ENCODE measurements at regions not wholly inside any gene's neighbourhood (a gene's known extent, or its start where the extent isn't known, plus 50 kb on each side); places are given as distances from the start of the nearest gene placed in this dataset.
"Not testable (repeated sequence)": the region's sequence is repeated elsewhere in the genome, so short reads cannot be mapped to it uniquely, and the experiment has no call there.

DNA sequence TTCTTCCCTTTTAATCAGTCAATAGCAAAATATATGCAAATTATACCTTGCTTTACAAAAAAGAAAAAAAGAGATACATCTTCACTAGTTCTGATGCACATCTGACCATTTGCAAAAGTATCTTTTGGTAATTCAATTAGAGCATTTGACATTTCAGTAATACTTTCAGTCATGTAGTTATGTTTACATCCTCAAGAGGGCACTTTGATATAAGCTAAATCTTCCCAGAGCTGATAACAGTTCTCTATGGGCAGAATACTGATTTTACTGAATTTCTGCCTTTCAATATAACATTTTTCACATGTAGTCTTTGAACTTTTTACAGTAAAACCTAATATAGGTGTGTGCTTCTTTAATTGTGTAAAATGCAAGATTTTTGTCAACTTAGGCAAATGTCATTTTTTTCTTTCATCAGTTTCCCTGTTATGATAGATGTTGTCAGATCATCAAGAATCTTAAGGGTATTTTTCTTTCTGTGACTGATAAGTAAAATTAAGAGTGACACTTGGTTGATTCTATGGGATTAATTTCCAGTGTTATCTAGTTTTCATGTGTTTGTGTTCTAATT is 703.5 kb upstream of the SEMA3D start:
- no peak for DNase-seq (ENCODE audit: low read depth)

DNA sequence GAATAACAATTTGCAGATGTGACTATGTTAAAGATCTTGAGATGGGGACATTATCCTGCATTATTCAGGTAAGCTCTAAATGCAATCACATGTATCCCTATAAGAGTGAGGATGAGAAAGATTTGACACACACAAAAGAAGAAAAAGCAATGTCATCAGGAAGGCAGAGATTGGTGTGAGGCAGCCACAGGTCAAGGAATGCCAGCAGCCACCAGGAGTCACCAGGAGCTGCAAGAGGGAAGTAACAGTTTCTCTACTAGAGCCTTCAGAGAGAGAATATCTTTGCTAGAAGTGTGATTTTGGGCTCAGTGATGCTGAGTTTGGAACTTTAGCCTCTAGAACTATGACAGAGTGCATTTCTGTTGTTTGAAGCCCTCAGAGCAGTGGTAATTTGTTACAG is 700.3 kb upstream of the SEMA3D start:
- no peak for DNase-seq (ENCODE audit: low read depth)

DNA sequence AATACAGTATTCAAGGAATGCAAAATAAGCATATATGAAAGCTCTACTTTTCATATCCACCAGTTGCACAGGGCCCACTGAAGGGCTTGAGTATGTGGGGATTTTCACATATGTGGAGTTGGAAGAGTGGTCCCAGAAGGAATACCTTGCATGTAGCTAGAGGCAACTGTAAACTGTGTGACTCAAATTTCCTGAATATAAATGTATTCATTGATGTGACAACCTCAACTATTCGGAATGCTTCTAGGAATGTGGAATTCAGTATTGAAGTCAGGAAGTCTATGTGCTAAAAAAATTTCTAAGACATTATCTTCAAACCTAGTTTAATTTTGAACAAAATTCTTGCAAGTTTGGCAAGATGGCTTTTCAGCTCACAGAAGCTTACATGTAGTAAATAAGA is 695.5 kb upstream of the SEMA3D start:
- DNase-seq (ENCODE audit: low read depth): no peak

DNA sequence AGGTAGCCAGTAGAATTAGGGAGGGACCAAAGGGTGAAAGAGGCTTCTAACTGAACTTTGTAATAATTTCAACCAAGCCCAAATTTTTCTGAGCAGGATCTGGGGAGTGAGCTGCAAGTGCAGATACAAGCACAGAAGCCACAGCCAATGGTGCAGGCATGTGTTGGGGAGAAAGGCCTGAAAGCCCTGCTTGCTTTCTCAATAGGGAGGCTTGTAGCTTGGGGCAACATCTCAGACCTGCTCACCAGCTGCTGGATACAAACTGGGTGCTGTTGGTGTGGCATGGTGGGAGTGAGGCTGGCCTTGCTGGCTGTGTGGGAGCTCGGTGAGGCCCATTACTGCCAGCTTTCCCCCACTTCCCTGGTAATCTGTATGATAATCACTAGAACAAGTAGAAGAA is 688.5 kb upstream of the SEMA3D start:
- no peak for DNase-seq (ENCODE audit: low read depth)

DNA sequence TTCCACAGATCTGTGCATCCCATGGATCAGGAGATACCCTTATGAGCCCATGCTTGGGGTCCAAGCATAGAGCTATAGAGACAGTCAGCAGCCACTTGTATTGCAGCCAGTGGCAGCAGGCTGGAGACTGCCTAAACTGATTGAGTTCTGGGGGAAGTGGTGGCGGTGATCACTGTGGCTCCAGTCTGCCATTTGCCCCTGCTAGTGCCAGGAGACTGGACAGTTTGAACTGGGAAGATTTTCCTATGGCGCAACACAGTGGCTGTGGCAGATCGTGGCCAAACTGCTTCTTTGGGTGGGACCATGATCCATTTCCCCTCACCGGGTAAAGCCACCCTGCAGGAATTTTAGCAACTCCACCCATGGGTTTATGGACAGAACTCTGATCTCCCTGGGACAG is 679.7 kb upstream of the SEMA3D start:
- no peak for DNase-seq (ENCODE audit: low read depth)

DNA sequence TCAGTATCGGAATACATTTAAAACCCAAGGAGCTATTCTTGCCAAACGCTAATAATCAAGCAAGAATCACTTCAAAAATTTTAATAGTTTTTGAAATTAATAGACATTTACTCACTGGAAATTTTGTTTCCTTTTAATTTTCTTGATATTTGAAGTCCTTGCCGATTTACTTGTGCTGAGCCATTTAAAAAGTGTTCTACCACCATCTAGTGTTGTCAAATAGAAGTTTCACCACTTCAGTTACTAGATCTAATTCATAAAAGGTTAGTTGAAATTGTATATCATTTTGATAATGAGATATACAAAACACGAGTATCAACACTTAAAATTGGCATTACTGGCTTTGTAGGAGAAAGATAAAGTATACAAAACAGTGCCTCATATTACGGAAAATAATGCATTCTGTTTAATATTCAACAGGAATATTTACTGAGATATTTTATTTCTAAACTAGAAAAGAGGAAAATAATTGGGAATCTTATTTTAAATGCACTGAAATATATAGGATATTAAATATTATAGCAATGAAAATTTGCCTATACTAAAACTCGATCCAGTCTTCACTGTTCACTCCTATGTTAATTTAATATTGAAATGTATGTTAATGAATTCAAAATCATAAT is 664.8 kb upstream of the SEMA3D start:
- no peak for DNase-seq (ENCODE audit: low read depth)

DNA sequence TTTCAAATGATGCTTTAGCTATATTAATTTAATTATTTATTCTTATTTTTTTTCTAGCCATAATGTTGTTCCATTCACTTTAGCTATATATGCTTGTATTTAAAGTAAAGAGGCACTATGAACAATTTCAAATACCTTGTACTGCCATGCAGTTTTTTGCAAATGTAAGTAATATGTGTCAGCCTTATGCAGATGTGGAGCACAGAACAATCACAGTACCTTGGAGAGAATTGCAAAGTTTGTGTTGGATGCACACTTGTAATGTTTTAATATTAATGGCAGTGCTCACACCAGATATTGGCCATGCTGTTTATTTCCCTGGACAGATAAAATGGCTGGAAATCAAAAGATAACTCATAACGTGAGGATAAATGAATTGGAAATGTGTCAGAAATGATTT is 663.5 kb upstream of the SEMA3D start:
- no peak for DNase-seq (ENCODE audit: low read depth)

DNA sequence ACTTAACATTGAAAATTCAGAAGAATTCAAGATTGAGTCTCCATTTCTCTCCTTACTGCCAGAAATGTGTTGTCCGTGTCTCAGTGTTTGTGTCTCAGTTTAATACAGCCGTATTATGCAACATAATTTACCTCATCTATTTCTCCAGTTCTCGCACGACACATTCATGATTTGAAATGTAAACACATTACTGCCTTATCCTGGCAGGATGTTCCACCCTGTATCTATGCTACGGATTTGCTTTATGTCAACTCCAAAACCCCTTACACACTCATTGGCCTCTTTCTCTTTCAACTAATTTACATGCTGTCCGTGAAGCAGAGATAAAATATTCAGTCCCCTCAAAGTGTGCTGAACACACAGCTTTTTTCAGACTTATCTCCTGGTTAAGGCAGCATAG is 653.7 kb upstream of the SEMA3D start:
- DNase-seq (ENCODE audit: low read depth): no peak

DNA sequence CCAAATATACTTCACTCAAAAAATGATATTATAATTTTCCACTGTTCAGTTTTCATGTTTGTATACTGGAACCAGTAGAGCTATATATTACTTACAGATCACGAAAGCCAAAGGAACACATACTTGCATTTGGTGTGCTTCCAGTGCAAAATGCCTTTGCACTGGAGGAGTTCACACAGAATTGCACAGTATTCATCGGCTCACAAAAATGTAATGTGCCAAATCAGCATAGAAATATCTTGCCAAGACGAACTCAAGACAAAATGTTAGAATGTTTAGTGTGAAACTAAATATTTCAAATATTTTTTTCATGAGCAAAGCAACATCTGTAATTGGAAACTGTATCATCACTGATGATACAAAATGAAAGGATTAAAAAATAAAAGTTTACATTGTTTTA is 646.2 kb upstream of the SEMA3D start:
- DNase-seq (ENCODE audit: low read depth): no peak

DNA sequence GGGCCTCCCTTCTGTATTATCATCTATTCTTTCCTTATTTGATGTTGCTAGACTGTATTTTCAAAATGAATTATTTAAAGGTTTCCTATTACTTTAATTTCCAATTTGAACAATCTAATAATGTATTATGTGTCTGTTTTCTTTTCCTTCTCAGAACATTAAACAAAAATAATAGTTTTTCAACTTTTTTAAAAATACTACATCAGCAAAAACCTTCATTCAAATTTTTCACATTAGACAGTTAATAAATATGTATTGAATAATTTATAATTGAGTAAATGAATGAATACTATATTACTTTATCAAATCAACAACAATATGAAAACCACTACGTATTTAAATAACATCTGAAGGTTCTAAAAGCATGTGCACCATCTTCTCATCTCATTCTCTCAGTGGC is 644.1 kb upstream of the SEMA3D start:
- DNase-seq (ENCODE audit: low read depth): no peak

DNA sequence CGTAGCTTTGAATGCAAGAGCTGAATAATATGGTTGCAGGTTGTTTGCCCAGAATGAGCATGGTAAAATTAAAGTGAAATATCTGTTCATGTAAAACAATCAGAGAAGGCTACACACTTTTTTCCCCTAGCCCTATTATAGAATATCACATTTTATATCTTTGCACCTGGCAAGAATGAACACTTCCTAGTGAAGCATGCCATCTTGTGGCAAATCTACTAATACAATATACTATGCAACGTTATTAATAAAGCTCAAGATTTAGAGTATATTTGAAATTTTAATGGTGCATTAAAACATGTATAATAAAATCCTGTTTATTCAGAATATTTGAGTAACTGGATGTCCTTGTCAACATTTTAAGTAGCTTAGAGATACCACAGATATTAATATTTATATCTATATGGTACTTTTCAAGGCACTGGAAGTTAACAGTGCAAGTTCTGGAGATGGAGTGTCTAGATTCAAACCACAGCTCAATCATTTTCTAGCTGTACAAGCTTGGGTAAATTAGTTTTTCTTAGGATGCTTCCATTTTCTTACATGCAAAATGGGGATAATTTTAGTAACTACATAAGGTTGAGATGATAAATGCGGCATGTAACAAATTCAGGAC is 643.1 kb upstream of the SEMA3D start:
- no peak for DNase-seq (ENCODE audit: low read depth)

DNA sequence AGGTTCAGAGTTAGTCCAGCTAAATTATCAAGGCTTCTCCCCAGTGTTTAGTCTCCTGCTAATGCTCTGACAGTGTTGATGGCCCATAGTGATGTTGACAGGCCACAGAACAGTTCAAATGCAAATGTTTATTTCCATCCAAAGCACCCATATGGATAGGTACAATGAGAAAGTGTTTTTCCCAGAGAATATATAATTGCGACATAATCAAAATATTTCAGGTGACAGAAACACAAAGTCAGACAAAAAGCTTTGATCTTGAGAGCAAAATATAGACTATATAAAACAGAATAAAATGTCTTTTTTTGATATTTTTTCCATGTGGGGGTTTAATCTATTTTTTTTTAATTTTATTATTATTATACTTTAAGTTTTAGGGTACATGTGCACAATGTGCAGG is 642.3 kb upstream of the SEMA3D start:
- no peak for DNase-seq (ENCODE audit: low read depth)

DNA sequence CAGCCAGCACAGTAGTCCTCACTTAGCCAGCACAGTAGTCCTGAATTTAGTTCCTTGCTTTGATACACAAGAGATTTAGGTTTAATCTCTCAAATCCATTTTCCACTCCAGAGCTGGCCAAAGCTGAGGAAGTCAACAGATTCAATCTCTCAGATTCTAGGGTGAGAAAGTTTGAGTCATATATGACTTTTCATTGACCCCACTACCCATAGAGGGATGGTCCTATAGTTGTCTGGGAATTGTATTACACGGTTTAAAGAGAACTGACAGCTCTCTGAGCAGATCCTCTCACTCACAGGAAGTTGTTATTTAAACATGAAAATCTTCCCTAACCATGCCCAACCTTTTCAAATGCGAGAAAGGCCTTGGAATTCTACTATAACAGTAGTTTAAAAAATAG is 641.8 kb upstream of the SEMA3D start:
- DNase-seq (ENCODE audit: low read depth): no peak

DNA sequence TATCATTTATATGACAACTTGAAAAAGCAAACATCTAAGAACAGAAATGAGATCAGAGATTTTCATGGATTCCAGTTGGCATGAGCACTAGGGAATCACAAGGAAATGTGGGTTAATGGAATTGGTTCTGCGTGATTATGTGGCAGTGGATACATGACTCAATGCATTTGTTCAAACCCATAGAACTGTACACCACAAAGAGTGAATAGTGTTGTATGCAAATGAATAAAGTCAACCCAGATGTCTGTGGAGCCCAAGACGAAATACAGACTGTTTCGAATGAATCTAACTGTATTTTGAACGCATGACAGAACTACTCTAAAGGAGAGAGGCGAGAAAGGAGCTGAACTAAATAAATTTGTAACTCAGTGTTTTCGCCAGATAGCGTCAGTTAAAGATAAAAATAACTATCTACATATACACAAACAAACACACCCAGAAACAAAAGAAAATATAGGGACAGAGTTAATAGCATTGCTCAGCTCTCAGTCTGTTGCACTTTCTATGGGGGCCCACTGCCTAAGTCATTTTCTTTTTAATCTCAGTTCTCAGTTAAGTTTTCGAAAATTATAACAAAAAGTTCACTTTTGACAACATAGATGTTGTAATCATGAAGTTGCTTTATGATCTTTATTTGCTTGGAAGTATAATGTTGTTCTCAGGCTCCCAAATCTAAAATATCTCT is 636.7 kb upstream of the SEMA3D start:
- DNase-seq (ENCODE audit: low read depth): no peak

DNA sequence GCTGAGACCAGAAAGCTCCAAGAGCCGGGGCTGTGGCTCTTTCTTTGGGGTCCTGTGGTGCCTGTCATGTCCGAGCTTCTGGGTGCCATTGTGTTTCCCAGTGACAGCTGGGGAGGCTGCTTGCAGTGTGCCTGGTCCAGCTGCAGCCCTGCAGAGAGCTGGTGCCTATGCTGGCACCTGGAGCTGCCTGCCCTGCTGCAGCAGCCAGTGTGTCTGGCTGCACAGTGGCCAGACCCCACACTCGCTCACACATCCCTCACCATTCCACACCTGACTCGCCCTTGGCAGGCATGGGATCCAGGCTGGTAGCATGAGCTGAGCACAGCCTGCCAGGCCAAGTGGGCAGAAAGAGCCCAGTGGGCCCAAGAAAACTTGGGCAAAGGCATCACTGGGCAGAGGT is 635.1 kb upstream of the SEMA3D start:
- DNase-seq (ENCODE audit: low read depth): no peak

DNA sequence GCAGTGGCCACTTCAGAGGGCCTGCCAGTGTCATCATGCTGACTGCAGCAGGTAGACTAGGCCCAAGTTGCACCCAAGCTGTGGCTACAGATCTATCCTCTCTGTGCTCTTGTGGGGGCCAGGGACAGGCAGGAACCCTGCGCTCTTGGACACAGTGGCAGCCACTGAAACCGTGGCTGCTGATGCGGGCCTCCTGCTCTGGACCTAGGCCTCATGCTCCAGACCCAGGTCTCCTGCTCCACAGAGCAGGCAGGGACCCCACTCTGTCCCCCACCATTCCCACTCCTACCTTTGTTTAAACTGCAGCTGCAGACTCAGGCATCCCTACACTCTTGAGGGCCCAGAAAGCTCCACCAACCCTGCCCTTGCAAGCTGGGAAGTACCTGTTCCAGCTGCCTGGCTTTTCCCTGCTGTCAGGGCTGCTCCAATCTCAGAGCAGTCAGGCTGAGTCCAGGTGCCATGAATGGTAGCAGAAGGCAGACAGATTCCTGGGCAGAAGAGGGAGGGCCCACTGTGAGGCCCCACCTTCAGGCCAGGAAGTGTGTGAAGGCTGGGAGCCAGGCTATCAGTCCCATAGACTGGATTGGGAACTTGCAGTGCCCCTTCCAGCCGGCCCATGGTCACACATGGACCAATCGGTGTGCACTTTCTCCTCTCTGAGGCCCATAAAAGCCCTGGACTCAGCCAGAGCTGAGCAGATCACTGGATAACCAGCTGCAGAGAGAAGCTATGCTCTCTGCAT is 634.0 kb upstream of the SEMA3D start:
- no peak for DNase-seq (ENCODE audit: low read depth)

DNA sequence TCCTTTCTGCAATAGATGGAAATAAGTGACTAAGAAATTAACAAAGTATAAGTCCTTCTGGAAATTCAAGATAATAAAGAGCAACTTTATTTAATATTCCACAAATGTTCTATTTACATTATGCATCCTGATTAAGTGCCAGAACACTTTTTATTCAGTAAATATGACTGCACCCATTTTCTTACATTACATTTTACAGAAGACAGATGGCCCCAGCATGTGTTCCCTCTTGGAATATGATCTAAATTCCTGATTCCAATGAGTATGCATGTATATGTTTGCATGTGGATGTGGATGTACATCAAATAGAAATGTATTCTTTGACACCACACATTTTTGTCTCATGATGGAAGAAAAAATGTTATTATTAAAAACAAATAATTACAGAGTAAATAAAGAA is 628.7 kb upstream of the SEMA3D start:
- DNase-seq (ENCODE audit: low read depth): no peak

DNA sequence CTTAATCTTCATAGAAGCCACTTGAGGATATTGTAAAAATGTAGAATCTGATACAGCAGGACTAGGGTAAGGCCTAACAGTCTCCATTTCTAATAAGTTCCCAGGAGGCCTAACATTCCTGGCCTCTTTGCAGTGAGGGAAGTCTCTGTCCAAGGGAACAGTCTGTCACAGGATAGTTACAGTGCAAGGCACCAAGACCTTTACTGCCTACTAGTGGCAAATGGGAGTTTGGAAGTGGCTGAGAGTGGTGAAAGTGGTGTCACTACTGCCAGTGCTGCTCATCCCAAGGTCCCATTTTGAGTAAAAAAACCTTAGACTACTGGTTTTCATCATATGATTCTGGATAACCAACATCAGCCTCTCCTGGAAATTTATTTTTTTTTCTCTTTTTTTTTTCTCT is 619.5 kb upstream of the SEMA3D start:
- DNase-seq (ENCODE audit: low read depth): no peak

DNA sequence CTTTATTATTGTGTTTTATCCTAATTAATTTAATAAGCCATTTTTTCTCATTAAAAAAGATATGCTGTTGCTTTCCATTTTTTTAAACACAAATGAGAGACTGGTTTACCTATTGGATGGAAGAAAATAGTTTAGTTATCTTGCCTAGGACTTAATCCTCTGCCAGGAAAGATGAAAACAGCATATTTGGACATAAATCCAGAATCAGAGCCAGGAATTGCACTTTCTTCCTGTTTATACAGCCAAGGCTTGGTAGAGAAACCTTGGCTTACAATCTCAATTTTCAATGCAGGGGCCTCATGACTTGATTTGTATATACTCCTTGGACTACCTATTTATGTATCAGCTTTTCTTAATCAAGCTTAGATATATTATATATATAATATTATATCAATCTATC is 618.8 kb upstream of the SEMA3D start:
- no peak for DNase-seq (ENCODE audit: low read depth)

DNA sequence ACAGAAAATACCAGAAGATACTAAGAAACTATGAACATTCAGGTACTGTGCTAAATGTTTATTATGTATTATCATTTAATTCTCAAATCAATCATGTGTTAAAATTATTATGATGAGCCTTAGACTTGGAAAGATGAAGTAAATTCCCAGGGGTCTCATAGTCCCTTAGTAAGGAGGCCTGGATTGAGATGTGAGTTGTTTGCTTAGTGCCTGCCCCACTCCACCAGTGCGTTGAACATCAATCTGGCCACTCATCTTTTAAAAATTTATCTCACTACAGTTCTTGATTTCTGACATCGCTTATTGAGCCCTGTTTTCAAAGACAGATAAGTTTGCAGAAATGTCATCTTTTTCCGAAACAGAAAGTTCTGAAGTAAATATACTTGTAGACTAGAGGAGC is 618.4 kb upstream of the SEMA3D start:
- DNase-seq (ENCODE audit: low read depth): no peak

DNA sequence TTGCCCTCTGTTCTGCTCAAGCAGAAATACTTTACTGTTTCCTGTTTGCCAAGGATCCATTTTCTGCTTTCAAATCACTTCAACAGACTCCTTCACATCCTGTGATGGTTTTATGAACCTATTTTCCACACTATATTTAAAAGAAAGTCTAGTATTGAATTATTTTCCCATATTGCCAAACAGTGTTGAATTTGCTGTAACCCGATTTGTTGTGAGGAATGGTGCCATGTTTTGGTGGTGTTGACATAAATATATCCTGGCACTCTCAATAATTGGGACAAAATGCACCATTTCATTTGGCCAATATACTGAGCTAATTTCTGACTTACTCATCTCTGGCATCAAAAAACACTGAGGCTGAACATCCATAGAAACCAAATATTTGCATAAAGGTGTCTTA is 615.4 kb upstream of the SEMA3D start:
- DNase-seq (ENCODE audit: low read depth): no peak

DNA sequence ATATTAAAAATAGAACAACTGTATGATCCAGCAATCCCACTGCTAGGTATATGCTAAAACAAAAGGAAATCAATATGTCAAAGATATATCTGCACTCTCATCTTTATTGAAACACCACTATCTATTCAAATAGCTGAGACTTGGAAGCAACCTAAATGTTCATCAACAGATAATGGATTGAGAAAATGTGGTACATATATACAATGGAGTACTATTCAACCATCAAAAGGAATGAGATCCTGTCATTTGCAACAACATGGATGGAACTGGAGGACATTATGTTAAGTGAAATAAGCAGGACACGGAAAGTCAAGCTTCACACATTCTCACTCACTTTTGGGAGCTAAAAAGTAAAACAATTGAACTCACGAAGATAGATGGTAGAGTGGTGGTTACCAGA is 610.1 kb upstream of the SEMA3D start:
- no peak for DNase-seq (ENCODE audit: low read depth)

DNA sequence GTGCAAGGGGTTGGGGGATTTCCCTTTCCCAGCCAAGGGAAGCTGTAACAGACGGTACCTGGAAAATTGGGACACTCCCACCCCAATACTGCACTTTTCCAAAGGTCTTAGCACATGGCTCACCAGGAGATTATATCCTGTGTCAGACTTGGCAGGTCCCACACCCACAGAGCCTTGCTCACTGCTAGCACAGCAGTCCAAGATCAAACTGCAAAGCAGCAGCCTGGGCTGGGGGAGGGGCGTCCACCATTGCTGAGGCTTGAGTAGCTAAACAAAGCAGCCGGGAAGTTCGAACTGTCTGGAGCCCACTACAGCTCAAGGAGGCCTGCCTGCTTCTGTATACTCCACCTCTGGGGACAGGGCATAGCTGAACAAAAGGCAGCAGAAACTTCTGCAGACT is 604.2 kb upstream of the SEMA3D start:
- not testable (repeated sequence) for DNase-seq (ENCODE audit: low read depth)

Data from T follicular helper cell (primary cell).